HEK293 (cell line): ENCODE measurements at regions not wholly inside any gene's neighbourhood (a gene's known extent, or its start where the extent isn't known, plus 50 kb on each side); places are given as distances from the start of the nearest gene placed in this dataset.

Source experiments
- TCF7L2 ChIP-seq: IDR thresholded peaks from 2 replicates; pipeline ENCODE4 v1.6.1; 2011; ENCODE audit warnings: low read depth, mild to moderate bottlenecking, inconsistent platforms, low read length, moderate library complexity, borderline replicate concordance
- ZNF140 ChIP-seq: fragments of 450-650 bp; formaldehyde crosslinking; IDR thresholded peaks from 2 replicates; pipeline ENCODE4 v1.5.1; 2016; ENCODE audit warnings: missing biosample characterization, missing genetic modification characterization
- ZNF24 ChIP-seq: fragments of 450-650 bp; formaldehyde crosslinking; IDR thresholded peaks from 2 replicates; pipeline ENCODE4 v1.5.1; 2016; ENCODE audit warnings: missing biosample characterization, missing genetic modification characterization
- ZNF571 ChIP-seq: fragments of 450-650 bp; formaldehyde crosslinking; IDR thresholded peaks from 2 replicates; pipeline ENCODE4 v1.5.0; 2017; ENCODE audit warnings: missing biosample characterization, missing genetic modification characterization
- ZNF830 ChIP-seq: fragments of 450-650 bp; IDR thresholded peaks from 2 replicates; pipeline ENCODE4 v1.5.0; 2018; ENCODE audit warnings: missing biosample characterization, missing genetic modification characterization, low read depth, mild to moderate bottlenecking, moderate library complexity
- TF ChIP-seq, protein P1 (sequence below): fragments of 450-650 bp; formaldehyde crosslinking; IDR thresholded peaks from 2 replicates; pipeline ENCODE4 v1.5.1; 2016; ENCODE audit warnings: missing biosample characterization, missing genetic modification characterization

DNA sequence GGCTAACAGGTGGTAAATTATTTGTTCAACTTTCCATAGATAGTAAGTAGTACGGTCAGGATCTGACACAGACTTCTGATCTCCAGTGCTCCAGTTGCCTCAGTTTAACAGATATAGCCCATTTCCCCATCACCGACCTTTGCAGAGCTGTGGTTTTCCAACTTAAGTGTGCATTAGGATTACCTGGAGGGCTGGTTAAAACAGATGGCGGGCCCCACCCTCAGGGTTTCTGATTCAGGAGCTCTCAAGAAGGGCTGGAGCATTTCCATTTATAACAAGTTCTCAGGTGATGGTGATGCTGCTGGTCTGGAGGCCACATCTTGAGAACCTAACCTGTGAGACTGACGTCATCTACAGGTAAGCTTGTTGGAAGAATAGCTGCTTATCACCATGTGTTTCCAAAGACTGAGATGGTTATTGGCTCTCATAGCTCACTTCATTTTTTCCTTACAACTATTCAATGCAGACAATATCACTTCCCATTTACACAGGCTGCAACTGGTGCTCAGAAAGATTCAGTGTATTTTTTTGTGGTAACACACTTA is 360.1 kb upstream of the CHD6 start:
- TF ChIP-seq ZNF24 (tag by site-specific recombination), result no peak
- no peak for TF ChIP-seq ZNF140 (tag by site-specific recombination)
- TF ChIP-seq, protein P1, sequence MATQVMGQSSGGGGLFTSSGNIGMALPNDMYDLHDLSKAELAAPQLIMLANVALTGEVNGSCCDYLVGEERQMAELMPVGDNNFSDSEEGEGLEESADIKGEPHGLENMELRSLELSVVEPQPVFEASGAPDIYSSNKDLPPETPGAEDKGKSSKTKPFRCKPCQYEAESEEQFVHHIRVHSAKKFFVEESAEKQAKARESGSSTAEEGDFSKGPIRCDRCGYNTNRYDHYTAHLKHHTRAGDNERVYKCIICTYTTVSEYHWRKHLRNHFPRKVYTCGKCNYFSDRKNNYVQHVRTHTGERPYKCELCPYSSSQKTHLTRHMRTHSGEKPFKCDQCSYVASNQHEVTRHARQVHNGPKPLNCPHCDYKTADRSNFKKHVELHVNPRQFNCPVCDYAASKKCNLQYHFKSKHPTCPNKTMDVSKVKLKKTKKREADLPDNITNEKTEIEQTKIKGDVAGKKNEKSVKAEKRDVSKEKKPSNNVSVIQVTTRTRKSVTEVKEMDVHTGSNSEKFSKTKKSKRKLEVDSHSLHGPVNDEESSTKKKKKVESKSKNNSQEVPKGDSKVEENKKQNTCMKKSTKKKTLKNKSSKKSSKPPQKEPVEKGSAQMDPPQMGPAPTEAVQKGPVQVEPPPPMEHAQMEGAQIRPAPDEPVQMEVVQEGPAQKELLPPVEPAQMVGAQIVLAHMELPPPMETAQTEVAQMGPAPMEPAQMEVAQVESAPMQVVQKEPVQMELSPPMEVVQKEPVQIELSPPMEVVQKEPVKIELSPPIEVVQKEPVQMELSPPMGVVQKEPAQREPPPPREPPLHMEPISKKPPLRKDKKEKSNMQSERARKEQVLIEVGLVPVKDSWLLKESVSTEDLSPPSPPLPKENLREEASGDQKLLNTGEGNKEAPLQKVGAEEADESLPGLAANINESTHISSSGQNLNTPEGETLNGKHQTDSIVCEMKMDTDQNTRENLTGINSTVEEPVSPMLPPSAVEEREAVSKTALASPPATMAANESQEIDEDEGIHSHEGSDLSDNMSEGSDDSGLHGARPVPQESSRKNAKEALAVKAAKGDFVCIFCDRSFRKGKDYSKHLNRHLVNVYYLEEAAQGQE (tag by site-specific recombination), result no peak
- TF ChIP-seq TCF7L2, result no peak
- no peak for TF ChIP-seq ZNF571 (tag by site-specific recombination)
- TF ChIP-seq ZNF830, result no peak
